Stomach (tissue), 8 donors: ENCODE measurements at regions not wholly inside any gene's neighbourhood (a gene's known extent, or its start where the extent isn't known, plus 50 kb on each side); places are given as distances from the start of the nearest gene placed in this dataset.
"Not testable (repeated sequence)": the region's sequence is repeated elsewhere in the genome, so short reads cannot be mapped to it uniquely, and the experiment has no call there.

Experiments
- DNase-seq, 2 donors: peaks; one replicate each; pipeline versions ENCODE4 v3.0.0 to v3.0.0-alpha.2; 2013 to 2019
- H3K27ac ChIP-seq, 5 donors: fragments of 200-600 bp in 4 of 5; sonication (generic) in 4 of 5; one replicate each; pipeline ENCODE4 v1.5.1; 2013 to 2019; ENCODE audit warnings: mild to moderate bottlenecking in 1 of 5, moderate library complexity in 1 of 5
- H3K27me3 ChIP-seq, 3 donors: fragments of 200-600 bp; sonication (generic); one replicate each; pipeline ENCODE4 v1.5.1; 2017 to 2019; ENCODE audit warnings: mixed run types in 1 of 3
- H3K36me3 ChIP-seq, 4 donors: fragments of 200-600 bp; sonication (generic); 1 replicate in 3 of 4; 2 replicates in 1 of 4; pipeline ENCODE4 v1.5.1; 2016 to 2019
- H3K4me1 ChIP-seq, 4 donors: fragments of 200-600 bp; sonication (generic); one replicate each; pipeline ENCODE4 v1.5.1; 2016 to 2019
- H3K4me3 ChIP-seq, 4 donors: fragments of 200-600 bp; sonication (generic) in 3 of 4; one replicate each; pipeline ENCODE4 v1.5.1; 2016 to 2019; ENCODE audit warnings: mild to moderate bottlenecking in 1 of 4
- H3K9me3 ChIP-seq, 4 donors: fragments of 200-600 bp; sonication (generic); one replicate each; pipeline ENCODE4 v1.5.1; 2016 to 2019
- EP300 ChIP-seq: sonication (generic); formaldehyde crosslinking; IDR thresholded peaks from one replicate; pipeline ENCODE4 v1.6.1; 2017; ENCODE audit warnings: antibody characterized with exemption
- POLR2A ChIP-seq, 4 donors: fragments of 450-650 bp; IDR thresholded peaks; one replicate each; pipeline ENCODE4 v1.6.1; 2016; ENCODE audit warnings: antibody characterized with exemption in 4 of 4, control low read depth in 2 of 4, mild to moderate bottlenecking in 1 of 4, moderate library complexity in 1 of 4
- POLR2AphosphoS5 ChIP-seq, 3 donors: sonication (generic); formaldehyde crosslinking; IDR thresholded peaks; one replicate each; pipeline ENCODE4 v1.6.1; 2016; ENCODE audit warnings: antibody characterized with exemption in 3 of 3
- WGBS, 5 donors: extraction: QIAGEN DNeasy Blood & Tissue Kit in 3 of 5; methylation state at CpG; one replicate each; pipeline versions ENCODE4 v1.1.5 to v1.1.7; 2013 to 2018; 5-methylcytosine and 5-hydroxymethylcytosine counted together
- intact Hi-C: fragments of 100-400 bp; cut with DNase I; formaldehyde crosslinking; loops from one replicate; pipeline ENCODE4 v1.15.1; 2023; ENCODE audit warnings: low total_unique reads
- TF ChIP-seq, protein P1 (sequence below), 7 experiments: fragments of 450-650 bp in 4 of 7; fragments of 200-600 bp in 3 of 7; sonication (generic) in 3 of 7; IDR thresholded peaks; one replicate each; pipeline ENCODE4 v1.5.1; 2016 to 2019; ENCODE audit warnings: antibody characterized with exemption in 7 of 7, control low read depth in 2 of 7, mild to moderate bottlenecking in 1 of 7
- donor health status: healthy with polysubstance abuse.
- donor health status: Bipolar disorder and iron deficiency.
- donor health status: healthy.

GRCh38 chr7:66553001-66553400, 75.7 kb upstream of the KCTD7 start:
- H3K27me3 ChIP-seq = no peaks in the 10 kb centered on the region
- TF ChIP-seq POLR2AphosphoS5 (IDR thresholded peaks at IDR 0.05) (no peak), EP300 (no peak), POLR2A (IDR thresholded peaks at IDR 0.05) (no peak)
- TF ChIP-seq, protein P1, sequence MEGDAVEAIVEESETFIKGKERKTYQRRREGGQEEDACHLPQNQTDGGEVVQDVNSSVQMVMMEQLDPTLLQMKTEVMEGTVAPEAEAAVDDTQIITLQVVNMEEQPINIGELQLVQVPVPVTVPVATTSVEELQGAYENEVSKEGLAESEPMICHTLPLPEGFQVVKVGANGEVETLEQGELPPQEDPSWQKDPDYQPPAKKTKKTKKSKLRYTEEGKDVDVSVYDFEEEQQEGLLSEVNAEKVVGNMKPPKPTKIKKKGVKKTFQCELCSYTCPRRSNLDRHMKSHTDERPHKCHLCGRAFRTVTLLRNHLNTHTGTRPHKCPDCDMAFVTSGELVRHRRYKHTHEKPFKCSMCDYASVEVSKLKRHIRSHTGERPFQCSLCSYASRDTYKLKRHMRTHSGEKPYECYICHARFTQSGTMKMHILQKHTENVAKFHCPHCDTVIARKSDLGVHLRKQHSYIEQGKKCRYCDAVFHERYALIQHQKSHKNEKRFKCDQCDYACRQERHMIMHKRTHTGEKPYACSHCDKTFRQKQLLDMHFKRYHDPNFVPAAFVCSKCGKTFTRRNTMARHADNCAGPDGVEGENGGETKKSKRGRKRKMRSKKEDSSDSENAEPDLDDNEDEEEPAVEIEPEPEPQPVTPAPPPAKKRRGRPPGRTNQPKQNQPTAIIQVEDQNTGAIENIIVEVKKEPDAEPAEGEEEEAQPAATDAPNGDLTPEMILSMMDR (IDR thresholded peaks at IDR 0.05) = no peak
- peaks cover 37 to 87% (median 84%) of the 10 kb centered on the region in 4 donors for H3K36me3 ChIP-seq
- intact Hi-C loops = no loop called here
- H3K9me3 ChIP-seq = no peaks in the 10 kb centered on the region
- peaks cover 6 to 20% (median 9%) of the 10 kb centered on the region in 4 donors for H3K4me1 ChIP-seq
- no peak overlapping the region for H3K4me3 ChIP-seq
- WGBS, 5 donors = 91 to 98% (median 96%) methylated on average over 9 of the region's 9 CpGs
- no peak for DNase-seq
- peak overlapping the region in 1 of 5 donors; percentile 17 for H3K27ac ChIP-seq

- intact Hi-C loops, H3K9me3 ChIP-seq, DNase-seq, H3K27me3 ChIP-seq, H3K4me3 ChIP-seq: not testable (repeated sequence)
- Histone ChIP-seq H3K27ac (peak overlapping the region in 2 of 5 donors; percentile 60 to 73), H3K36me3 (peaks cover 33 to 89% (median 85%) of the 10 kb centered on the region in 4 donors), H3K4me1 (peaks cover 6 to 25% (median 11%) of the 10 kb centered on the region in 4 donors)
- whole genome bisulfite sequencing, 5 donors = 45 to 84% (median 52%) methylated on average over 2 of the region's 2 CpGs
Measured at GRCh38 chr7:66553675-66554074, 75.0 kb upstream of the KCTD7 start.

GRCh38 chr7:66554291-66554690, 74.4 kb upstream of the KCTD7 start:
- intact Hi-C loops, DNase-seq, H3K4me3 ChIP-seq, H3K27me3 ChIP-seq, H3K9me3 ChIP-seq: not testable (repeated sequence)
- Histone ChIP-seq H3K4me1 (peaks cover 6 to 25% (median 11%) of the 10 kb centered on the region in 4 donors), H3K27ac (peak overlapping the region in 3 of 5 donors; percentile 25 to 73 (median 60)), H3K36me3 (peaks cover 33 to 89% (median 85%) of the 10 kb centered on the region in 4 donors)
- 86 to 91% (median 88%) methylated on average over 6 to 8 of the region's 8 CpGs for WGBS, 5 donors

- H3K9me3 ChIP-seq, H3K27me3 ChIP-seq, intact Hi-C loops, H3K4me3 ChIP-seq: not testable (repeated sequence)
- 90 to 95% (median 90%) methylated on average over 8 of the region's 8 CpGs for WGBS, 5 donors
- peak in 1 of 3 donors; percentile 19 for TF ChIP-seq POLR2AphosphoS5 (IDR thresholded peaks at IDR 0.05)
- Histone ChIP-seq H3K27ac (peak overlapping the region in 3 of 5 donors; percentile 25 to 73 (median 60)), H3K4me1 (peaks cover 6 to 25% (median 11%) of the 10 kb centered on the region in 4 donors), H3K36me3 (peaks cover 33 to 89% (median 84%) of the 10 kb centered on the region in 4 donors)
- DNase-seq = peak in 1 of 2 donors; percentile 3
Measured at GRCh38 chr7:66554842-66555430, 73.7 kb upstream of the KCTD7 start.

GRCh38 chr7:66556177-66556548, 72.5 kb upstream of the KCTD7 start:
- TF ChIP-seq POLR2AphosphoS5 (IDR thresholded peaks at IDR 0.05) = no peak
- TF ChIP-seq, protein P1 (IDR thresholded peaks at IDR 0.05) = no peak
- H3K4me1 ChIP-seq = peaks cover 6 to 25% (median 11%) of the 10 kb centered on the region in 4 donors
- H3K4me3 ChIP-seq = no peak overlapping the region
- no peaks in the 10 kb centered on the region for H3K27me3 ChIP-seq
- H3K27ac ChIP-seq = no peak overlapping the region
- peaks cover 27 to 81% (median 81%) of the 10 kb centered on the region in 4 donors for H3K36me3 ChIP-seq
- WGBS, 5 donors = 94 to 98% (median 96%) methylated on average over 15 to 41 of the region's 41 CpGs
- no peak for DNase-seq
- intact Hi-C loops = no loop called here
- H3K9me3 ChIP-seq = no peaks in the 10 kb centered on the region

DNA sequence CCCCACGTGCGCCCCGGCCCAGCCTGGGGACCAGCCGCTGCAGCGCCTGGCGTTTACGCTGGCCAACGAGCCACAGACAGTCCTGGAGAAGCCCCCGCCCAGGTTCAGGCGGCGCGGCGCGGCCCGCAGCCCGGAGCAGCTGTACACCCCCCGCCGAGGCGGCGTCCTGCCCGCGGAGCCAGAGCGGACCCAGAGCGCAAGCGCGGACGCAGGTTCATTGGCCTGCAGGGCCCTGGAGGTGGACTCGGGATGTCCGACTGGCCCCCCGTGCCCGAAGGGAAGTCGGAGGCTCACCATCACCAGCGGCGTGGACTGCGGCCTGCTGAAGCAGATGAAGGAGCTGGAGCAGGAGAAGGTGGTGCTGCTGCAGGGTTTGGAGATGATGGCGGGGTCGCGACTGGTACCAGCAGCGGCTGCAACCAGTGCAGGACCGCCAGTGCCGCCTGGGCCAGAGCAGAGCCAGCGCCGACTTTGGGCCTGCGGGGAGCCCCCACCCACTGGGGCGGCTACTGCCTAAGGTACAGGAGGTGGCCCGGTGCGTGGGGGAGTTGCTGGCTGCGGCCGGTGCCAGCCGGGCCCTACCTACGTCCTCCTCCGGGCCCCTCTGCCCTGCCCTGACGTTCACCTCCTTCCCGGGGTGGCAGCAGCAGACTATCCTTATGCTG, 72.0 kb upstream of the KCTD7 start:
- no peaks in the 10 kb centered on the region for H3K9me3 ChIP-seq
- H3K4me3 ChIP-seq = no peak overlapping the region
- H3K27me3 ChIP-seq = no peaks in the 10 kb centered on the region
- intact Hi-C loops = no loop called here
- no peak for DNase-seq
- TF ChIP-seq POLR2AphosphoS5 (IDR thresholded peaks at IDR 0.05) (no peak), POLR2A (IDR thresholded peaks at IDR 0.05) (no peak), EP300 (no peak)
- TF ChIP-seq, protein P1 (IDR thresholded peaks at IDR 0.05) = no peak
- peak overlapping the region in 1 of 5 donors; percentile 58 for H3K27ac ChIP-seq
- H3K4me1 ChIP-seq = peaks cover 6 to 25% (median 11%) of the 10 kb centered on the region in 4 donors
- H3K36me3 ChIP-seq = peaks cover 22 to 81% (median 76%) of the 10 kb centered on the region in 4 donors
- 96 to 97% (median 96%) methylated on average over 24 to 54 of the region's 54 CpGs for WGBS, 5 donors
